IPS-NIHi11 (cell line): ENCODE measurements at regions not wholly inside any gene's neighbourhood (a gene's known extent, or its start where the extent isn't known, plus 50 kb on each side); places are given as distances from the start of the nearest gene placed in this dataset.
A peak's percentile ranks its signal among the peaks of the same experiment; 100 is the strongest.
"Not testable (repeated sequence)": the region's sequence is repeated elsewhere in the genome, so short reads cannot be mapped to it uniquely, and the experiment has no call there.

Source experiments
- DNase-seq: peaks from one replicate; pipeline ENCODE4 v3.0.0; 2012; ENCODE audit warnings: mixed read lengths, low spot score

DNA sequence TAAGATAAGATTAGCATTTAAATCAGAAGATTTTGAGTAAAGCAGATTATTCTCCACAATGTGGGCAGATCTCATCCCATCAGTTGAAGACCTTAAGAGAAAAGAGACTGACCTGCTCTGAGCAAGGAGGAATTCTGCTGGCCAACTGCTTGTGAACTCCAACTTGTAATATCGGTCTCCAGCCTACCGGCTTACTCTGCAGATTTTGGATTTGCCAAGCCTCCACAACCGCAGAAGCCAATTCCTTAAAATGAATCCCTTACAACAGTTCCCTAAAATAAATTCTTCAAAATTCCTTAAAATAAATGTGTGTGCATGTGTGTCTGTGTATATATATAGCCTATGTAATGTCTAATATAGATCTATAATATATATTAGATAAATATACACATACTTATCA is 107.4 kb upstream of the KLF13 start:
- no peak for DNase-seq

DNA sequence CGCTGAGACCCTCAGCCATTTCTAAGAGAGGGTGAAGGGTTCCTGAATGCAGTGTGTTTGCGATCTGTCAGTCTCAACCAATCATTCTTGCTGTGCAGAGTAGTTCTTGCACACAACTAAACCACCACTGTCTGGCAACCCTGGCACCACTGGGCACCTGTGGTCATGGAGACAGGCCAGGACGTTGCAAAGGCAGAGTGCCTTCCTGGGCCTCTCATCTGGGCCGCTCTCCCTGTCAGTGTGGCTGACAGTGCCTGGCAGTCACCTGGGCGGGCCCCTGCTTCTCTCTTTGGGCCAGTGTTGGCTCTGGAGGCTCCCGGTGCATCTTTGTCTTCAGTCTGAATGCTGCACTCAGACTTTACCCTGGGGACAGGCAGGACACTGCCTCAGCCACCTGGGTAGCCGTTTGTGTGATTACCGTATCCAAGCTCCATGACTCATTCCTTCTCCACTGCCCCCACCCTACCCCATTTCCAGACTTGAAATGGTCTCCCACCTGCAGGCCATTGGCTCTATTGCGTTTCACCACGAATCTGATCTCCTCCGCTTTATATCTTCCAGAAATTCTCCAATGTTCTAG is 104.6 kb upstream of the KLF13 start:
- DNase-seq, result no peak

DNA sequence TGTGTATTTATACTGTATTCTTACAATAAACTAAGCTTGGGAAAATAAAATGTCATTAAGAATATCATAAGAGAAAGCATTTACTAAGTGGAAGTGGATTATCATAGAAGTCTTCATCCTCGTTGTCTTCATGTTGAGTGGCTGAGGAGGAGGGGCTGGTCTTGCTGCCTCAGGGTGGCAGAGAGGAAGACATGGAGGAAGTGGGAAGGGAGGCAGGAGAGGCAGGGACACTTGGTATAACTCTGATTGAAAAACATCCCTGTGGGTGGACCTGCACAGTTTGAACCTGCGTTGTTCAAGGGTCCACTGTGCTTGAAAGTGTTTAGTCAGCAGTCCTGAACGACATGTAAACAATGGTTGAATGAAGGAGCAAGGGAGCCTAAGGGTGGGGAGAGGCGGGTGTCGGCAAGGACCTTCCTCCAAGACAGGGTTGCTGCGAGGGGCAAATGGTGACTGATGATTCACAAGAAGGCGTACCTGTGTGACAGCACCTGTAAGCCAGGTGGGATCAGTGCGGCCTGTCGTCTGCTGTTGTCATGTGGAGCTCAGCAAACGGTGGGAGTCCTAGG is 103.8 kb upstream of the KLF13 start:
- no peak for DNase-seq

GRCh38 chr15:31223478-31224350 is 102.9 kb upstream of the KLF13 start:
- no peak for DNase-seq

GRCh38 chr15:31224661-31225060 is 102.0 kb upstream of the KLF13 start:
- DNase-seq, result not testable (repeated sequence)

DNA sequence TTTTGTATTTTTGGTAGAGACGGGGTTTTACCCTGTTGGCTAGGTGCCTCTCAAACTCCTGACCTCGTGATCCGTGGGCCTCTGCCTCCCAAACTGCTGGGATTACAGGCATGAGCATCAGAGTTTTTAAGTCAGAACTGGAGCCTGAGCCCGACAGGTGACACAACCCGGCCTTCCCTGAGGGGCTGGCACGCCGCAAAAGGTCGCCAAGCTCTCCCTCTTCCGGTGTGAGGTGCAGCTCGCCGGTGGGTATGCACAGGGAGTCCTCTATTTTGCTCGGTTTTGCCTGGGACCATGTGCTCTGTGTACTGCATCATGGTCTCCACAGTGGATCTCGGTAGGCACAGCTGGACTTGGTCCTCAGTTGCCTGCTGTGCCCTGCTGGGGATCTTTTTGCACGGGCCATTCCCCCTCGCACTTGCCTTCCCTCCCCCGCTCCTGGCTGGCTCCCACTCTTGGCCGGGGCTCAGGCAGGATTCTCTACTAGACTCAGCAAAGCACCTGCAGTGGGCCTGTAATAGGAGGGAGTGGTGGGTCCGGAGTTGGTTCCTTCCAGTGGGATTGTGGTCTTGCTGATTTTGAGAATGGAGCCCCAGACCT is 101.2 kb upstream of the KLF13 start:
- DNase-seq, result no peak

DNA sequence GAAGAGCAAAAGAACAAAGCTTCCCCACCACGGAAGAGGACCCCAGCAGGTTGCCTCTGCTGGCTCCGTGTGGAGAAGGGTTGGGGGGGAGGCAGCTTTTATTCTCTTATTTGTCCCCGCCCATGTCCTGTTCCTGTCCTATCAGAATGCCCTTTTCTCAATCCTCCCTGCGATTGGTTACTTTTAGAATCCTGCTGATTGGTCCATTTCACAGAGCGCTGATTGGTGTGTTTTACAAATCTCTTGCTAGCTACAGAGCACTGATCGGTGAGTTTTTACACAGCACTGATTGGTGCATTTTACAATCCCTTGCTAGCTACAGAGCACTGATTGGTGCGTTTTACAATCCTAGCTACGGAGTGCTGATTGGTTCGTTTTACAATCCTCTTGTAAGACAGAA is 100.6 kb upstream of the KLF13 start:
- DNase-seq, result no peak

- no peak for DNase-seq
Observed at GRCh38 chr15:31227235-31227634, 99.4 kb upstream of the KLF13 start.

DNA sequence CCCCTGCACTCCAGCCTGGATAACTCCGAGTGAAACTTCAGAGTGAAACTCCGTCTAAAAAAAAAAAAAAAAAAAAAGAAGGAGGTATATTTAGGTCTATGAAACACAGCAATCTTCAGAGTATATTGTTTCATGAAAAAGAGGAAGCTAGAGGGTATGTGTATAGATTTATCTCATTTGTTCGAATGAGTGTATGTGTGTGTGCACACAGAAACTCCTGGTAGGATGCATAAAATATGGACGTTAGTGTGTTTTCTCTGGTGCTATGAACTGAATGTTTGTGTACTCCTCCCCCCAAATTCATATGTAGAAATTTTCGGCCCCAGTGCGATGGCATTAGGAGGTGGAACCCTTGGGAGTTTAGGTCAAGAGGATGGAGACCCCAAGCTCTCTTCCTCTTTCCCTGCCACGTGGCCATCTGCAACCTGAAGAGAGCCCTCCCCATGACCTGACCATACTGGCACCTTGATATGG is 98.6 kb upstream of the KLF13 start:
- no peak for DNase-seq

GRCh38 chr15:31228980-31229826 is 97.4 kb upstream of the KLF13 start:
- peak; percentile 65 for DNase-seq

GRCh38 chr15:31230630-31231485 is 95.8 kb upstream of the KLF13 start:
- DNase-seq, result no peak

DNA sequence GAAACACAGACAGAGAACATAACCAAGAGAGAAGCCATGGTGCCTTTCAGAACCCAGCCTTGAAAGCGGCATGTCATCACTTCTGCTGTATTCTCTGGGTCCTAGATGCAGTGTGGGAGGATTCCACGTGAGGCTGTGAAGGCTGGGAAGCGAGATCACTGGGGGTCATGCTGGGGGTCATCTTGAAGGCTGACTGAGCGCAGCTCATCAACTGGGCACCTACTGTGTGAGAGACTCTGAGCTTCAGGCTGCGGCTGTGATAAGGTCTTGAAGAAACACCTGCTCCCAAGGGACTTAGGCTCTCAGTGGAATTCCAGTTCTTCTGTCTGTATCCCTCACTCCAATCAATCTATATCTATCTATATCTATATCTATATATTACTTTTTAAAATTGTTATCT is 91.8 kb upstream of the KLF13 start:
- DNase-seq, result no peak

DNA sequence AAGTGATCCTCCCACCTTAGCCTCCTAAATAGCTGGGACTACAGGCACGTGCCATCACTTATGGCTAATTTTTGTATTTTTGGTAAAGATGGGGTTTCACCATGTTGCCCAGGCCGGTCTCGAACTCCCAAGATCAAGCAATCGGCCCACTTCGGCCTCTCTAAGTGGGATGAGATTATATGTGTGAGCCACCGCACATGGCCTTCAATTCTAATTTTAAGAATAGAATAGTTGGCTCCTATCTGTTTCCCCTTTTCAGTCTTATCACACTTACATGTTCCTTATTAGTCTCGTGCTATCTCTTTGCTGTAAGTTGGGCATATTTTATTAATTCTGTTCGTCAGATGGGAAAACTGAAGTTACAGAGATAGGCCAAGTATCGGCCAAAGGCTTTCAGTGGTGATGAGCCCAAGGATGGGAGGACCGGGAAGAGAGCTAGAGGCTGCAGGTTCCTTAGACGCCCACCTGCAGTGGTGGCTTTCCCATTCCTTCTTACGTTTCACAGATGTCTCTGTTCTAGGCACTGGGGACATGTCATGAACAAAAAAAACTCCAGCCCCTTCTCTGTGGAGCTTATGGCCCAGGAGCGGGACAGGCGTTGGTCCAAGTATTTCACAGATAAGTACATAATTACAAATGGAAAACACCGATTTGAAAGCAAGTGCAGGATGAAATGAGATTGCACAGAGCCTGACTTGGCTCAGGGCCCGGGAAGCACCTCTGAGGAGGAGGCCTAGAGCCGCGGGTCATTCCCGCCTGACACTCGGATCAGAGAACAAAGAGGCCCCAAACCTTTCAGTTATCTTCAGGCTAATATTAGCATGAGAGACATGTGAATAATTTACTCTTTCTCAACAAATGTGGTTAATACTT is 91.1 kb upstream of the KLF13 start:
- no peak for DNase-seq

- peak; percentile 47 for DNase-seq
Observed at GRCh38 chr15:31236184-31237042, 90.2 kb upstream of the KLF13 start.

GRCh38 chr15:31237043-31237324 is 89.7 kb upstream of the KLF13 start:
- DNase-seq, result no peak

DNA sequence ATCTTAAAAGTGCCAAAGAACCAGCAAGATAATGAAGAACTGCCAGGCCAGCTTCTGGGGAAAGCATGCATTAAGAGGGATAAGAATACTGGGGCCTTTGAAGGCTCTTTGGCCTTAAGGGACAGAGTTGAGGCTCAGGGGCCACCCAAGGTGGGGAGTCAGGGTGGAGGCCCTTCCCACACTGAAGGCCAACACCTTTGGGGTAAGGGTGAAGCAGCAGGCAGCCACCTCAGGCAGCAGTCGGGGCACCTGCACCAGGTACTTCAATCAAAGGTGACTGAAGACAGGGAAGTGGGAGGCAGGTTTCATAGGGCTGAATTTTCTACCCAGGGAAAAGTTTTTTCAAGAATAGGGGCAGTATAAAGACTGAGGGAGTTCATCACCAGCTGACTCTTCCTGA is 87.7 kb upstream of the KLF13 start:
- no peak for DNase-seq

GRCh38 chr15:31239409-31239808 is 87.2 kb upstream of the KLF13 start:
- DNase-seq, result no peak

DNA sequence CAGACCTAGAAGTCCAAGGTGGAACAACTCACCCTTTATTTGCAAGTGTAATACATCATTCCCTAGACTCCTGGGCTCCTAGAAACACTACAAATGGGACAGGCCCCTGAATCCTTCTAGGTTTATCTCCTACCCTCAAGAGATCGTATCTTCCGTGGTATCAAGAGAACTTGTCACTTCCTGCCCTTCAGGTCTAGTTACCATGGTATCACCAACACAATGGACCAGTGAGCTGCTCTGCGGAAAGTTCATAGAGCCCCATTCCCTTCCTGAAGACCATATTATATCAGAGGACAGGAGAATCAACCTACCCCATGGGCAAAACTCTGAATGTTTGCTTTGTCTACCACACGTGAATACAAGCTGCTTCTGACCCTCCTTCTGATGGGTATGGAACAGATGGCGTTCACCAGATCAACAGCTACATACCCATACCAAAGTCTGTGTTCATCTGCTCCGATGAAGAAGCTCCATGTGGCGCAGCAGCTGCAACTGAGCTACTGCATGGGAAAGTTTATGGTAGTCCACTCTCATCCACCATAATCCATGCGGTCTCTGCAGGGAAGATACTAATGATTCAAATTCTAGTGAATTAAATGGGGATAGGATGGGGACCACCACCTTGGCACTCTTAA is 84.6 kb upstream of the KLF13 start:
- no peak for DNase-seq

DNA sequence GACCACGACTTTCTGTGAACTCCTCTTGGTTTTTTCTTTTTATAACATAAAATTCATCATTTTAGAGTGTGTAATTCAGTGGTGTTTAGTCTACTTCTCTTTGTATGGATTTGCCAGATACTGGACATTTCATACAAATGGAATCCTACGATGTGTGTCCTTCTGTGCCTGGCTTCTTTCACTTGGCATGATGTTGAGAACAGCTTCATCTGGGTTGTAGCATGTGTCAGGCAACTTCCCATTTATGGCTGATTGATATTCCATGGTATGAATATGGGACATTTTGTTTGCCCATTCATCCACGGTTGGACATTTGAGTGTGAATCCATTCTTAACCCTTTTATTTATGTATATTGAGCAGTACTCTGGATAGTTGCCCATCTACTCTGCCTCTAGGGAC is 82.7 kb upstream of the KLF13 start:
- no peak for DNase-seq
